Esophagus squamous epithelium (tissue), 4 donors: ENCODE measurements at regions not wholly inside any gene's neighbourhood (a gene's known extent, or its start where the extent isn't known, plus 50 kb on each side); places are given as distances from the start of the nearest gene placed in this dataset.

Source experiments
- POLR2A ChIP-seq, 4 donors: fragments of 450-650 bp; IDR thresholded peaks; one replicate each; pipeline ENCODE4 v1.6.1; 2017; ENCODE audit warnings: antibody characterized with exemption in 4 of 4, mild to moderate bottlenecking in 4 of 4, moderate library complexity in 3 of 4
- TF ChIP-seq, protein P1 (sequence below), 6 experiments: fragments of 450-650 bp in 4 of 6; fragments of 200-600 bp in 2 of 6; sonication (generic) in 2 of 6; IDR thresholded peaks; one replicate each; pipeline ENCODE4 v1.5.1; 2016 to 2019; ENCODE audit warnings: antibody characterized with exemption in 6 of 6, mild to moderate bottlenecking in 4 of 6, moderate library complexity in 4 of 6

DNA sequence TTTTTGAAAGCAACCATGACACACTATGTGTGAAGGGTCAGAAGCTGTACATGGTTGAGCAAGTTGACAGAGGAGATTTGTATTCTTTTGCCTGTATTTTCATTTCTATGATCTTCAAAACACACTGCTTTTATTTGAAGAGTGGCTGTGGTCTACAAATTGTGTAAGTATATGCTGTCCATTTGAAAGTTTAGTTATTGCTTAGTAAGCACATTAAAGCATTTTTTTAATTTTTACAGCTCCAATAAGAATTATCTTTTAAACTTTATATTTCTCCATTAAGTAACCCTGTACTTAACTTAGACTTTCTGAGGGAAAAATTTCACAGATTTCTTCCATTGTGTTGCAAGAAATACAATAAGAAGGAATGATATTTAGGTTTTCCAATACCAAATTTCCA, 915.2 kb downstream of the SLC6A15 start:
- TF ChIP-seq POLR2A (IDR thresholded peaks at IDR 0.05) = no peak
- TF ChIP-seq, protein P1, sequence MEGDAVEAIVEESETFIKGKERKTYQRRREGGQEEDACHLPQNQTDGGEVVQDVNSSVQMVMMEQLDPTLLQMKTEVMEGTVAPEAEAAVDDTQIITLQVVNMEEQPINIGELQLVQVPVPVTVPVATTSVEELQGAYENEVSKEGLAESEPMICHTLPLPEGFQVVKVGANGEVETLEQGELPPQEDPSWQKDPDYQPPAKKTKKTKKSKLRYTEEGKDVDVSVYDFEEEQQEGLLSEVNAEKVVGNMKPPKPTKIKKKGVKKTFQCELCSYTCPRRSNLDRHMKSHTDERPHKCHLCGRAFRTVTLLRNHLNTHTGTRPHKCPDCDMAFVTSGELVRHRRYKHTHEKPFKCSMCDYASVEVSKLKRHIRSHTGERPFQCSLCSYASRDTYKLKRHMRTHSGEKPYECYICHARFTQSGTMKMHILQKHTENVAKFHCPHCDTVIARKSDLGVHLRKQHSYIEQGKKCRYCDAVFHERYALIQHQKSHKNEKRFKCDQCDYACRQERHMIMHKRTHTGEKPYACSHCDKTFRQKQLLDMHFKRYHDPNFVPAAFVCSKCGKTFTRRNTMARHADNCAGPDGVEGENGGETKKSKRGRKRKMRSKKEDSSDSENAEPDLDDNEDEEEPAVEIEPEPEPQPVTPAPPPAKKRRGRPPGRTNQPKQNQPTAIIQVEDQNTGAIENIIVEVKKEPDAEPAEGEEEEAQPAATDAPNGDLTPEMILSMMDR (IDR thresholded peaks at IDR 0.05) = no peak
